Nephron progenitor cell (in vitro differentiated cells): ENCODE measurements at regions not wholly inside any gene's neighbourhood (a gene's known extent, or its start where the extent isn't known, plus 50 kb on each side); places are given as distances from the start of the nearest gene placed in this dataset.
A peak's percentile ranks its signal among the peaks of the same experiment; 100 is the strongest.
"Not testable (repeated sequence)": the region's sequence is repeated elsewhere in the genome, so short reads cannot be mapped to it uniquely, and the experiment has no call there.

ENCODE experiments used
- DNase-seq: peaks from one replicate; pipeline ENCODE4 v3.0.0; 2021
- H3K27ac Mint-ChIP-seq: 2 replicates; pipeline ENCODE4 v1.8.0; 2021; ENCODE audit warnings: mild to moderate bottlenecking, moderate library complexity, mixed read lengths
- H3K27me3 Mint-ChIP-seq: 2 replicates; pipeline ENCODE4 v1.8.0; 2021; ENCODE audit warnings: mild to moderate bottlenecking, low read depth, mixed read lengths; ENCODE audit not compliant: poor library complexity
- H3K36me3 Mint-ChIP-seq: 2 replicates; pipeline ENCODE4 v1.8.0; 2021; ENCODE audit warnings: low read depth, mixed read lengths
- H3K4me1 Mint-ChIP-seq: 2 replicates; pipeline ENCODE4 v1.8.0; 2021; ENCODE audit warnings: mixed read lengths
- H3K4me3 Mint-ChIP-seq: 2 replicates; pipeline ENCODE4 v1.8.0; 2021; ENCODE audit warnings: mild to moderate bottlenecking, moderate library complexity, mixed read lengths
- H3K9me3 Mint-ChIP-seq: 2 replicates; pipeline ENCODE4 v1.8.0; 2021; ENCODE audit warnings: mild to moderate bottlenecking, moderate library complexity, mixed read lengths
- CTCF ChIP-seq: fragments of 200-600 bp; sonication (generic); IDR thresholded peaks from 2 replicates; pipeline ENCODE4 v1.5.0; 2021; ENCODE audit warnings: antibody characterized with exemption

GRCh38 chr18:66874812-66875474 is 271.1 kb upstream of the CDH19 start:
- no peak overlapping the region for H3K27ac Mint-ChIP-seq
- no peak overlapping the region for H3K4me3 Mint-ChIP-seq
- no peaks in the 10 kb centered on the region for H3K27me3 Mint-ChIP-seq
- no peak for DNase-seq
- no peaks in the 10 kb centered on the region for H3K4me1 Mint-ChIP-seq
- no peak for TF ChIP-seq CTCF
- no peaks in the 10 kb centered on the region for H3K36me3 Mint-ChIP-seq
- H3K9me3 Mint-ChIP-seq, result no peaks in the 10 kb centered on the region

GRCh38 chr18:66874375-66874774 is 270.5 kb upstream of the CDH19 start:
- Mint-ChIP-seq H3K36me3 (no peaks in the 10 kb centered on the region), H3K27me3 (no peaks in the 10 kb centered on the region), H3K27ac (no peak overlapping the region), H3K9me3 (no peaks in the 10 kb centered on the region), H3K4me3 (no peak overlapping the region), H3K4me1 (no peaks in the 10 kb centered on the region)
- TF ChIP-seq CTCF, result no peak
- no peak for DNase-seq

GRCh38 chr18:66873899-66874298 is 270.0 kb upstream of the CDH19 start:
- Mint-ChIP-seq H3K27ac (no peak overlapping the region), H3K9me3 (no peaks in the 10 kb centered on the region), H3K4me1 (no peaks in the 10 kb centered on the region), H3K36me3 (no peaks in the 10 kb centered on the region), H3K4me3 (no peak overlapping the region), H3K27me3 (no peaks in the 10 kb centered on the region)
- DNase-seq, result no peak
- no peak for TF ChIP-seq CTCF

GRCh38 chr18:66872277-66872676 is 268.4 kb upstream of the CDH19 start:
- Mint-ChIP-seq H3K4me1 (no peaks in the 10 kb centered on the region), H3K36me3 (no peaks in the 10 kb centered on the region), H3K9me3 (no peaks in the 10 kb centered on the region), H3K27me3 (no peaks in the 10 kb centered on the region), H3K27ac (no peak overlapping the region), H3K4me3 (no peak overlapping the region)
- DNase-seq, result no peak
- TF ChIP-seq CTCF, result no peak

- Mint-ChIP-seq H3K36me3 (no peaks in the 10 kb centered on the region), H3K27me3 (peaks cover 3% of the 10 kb centered on the region), H3K27ac (no peak overlapping the region), H3K9me3 (no peaks in the 10 kb centered on the region), H3K4me3 (no peak overlapping the region), H3K4me1 (no peaks in the 10 kb centered on the region)
- TF ChIP-seq CTCF, result no peak
- no peak for DNase-seq
Observed at GRCh38 chr18:66867653-66868052, 263.8 kb upstream of the CDH19 start.

GRCh38 chr18:66866427-66866940 is 262.6 kb upstream of the CDH19 start:
- H3K9me3 Mint-ChIP-seq, H3K4me3 Mint-ChIP-seq, H3K27me3 Mint-ChIP-seq, H3K36me3 Mint-ChIP-seq, H3K4me1 Mint-ChIP-seq, DNase-seq: not testable (repeated sequence)
- peak overlapping the region; percentile 68 for H3K27ac Mint-ChIP-seq
